ENCODE measurements at regions not wholly inside any gene's neighbourhood (a gene's known extent, or its start where the extent isn't known, plus 50 kb on each side); places are given as distances from the start of the nearest gene placed in this dataset.
"Not testable (repeated sequence)": the region's sequence is repeated elsewhere in the genome, so short reads cannot be mapped to it uniquely, and the experiment has no call there.

GRCh38 chr21:6139862-6140261, 4381.5 kb upstream of the TPTE start:
- H3K4me1 ChIP-seq (replicated peaks; ENCODE audit: insufficient read depth); intact Hi-C loops (cut with micrococcal nuclease; ENCODE audit: unreplicated experiment); H3F3A ChIP-seq (ENCODE audit: insufficient read depth, low read depth); H3K27me3 ChIP-seq (ENCODE audit: insufficient read depth, low read depth); H3K9me2 ChIP-seq (ENCODE audit: insufficient read depth); H3K4me3 ChIP-seq; CTCF ChIA-PET; DNase-seq; H3K9me3 ChIP-seq (ENCODE audit: insufficient read depth, low read depth); BruUV-seq (replicated peaks); H2AFZ ChIP-seq; POLR2A ChIA-PET (ENCODE audit: unreplicated experiment); H3K4me2 ChIP-seq; H3K36me3 ChIP-seq (ENCODE audit: low read depth); H3K79me2 ChIP-seq (ENCODE audit: low read depth); H3K27ac ChIP-seq; H4K20me1 ChIP-seq (ENCODE audit: insufficient read depth): not testable (repeated sequence)

GRCh38 chr21:6140467-6141137, 4380.8 kb upstream of the TPTE start:
- intact Hi-C loops (cut with micrococcal nuclease; ENCODE audit: unreplicated experiment); H3K9me3 ChIP-seq (ENCODE audit: insufficient read depth, low read depth); H2AFZ ChIP-seq; H3K79me2 ChIP-seq (ENCODE audit: low read depth); CTCF ChIA-PET; H4K20me1 ChIP-seq (ENCODE audit: insufficient read depth); H3F3A ChIP-seq (ENCODE audit: insufficient read depth, low read depth); H3K4me2 ChIP-seq; DNase-seq; H3K4me1 ChIP-seq (replicated peaks; ENCODE audit: insufficient read depth); H3K4me3 ChIP-seq; BruUV-seq (replicated peaks); POLR2A ChIA-PET (ENCODE audit: unreplicated experiment); H3K27me3 ChIP-seq (ENCODE audit: insufficient read depth, low read depth); H3K36me3 ChIP-seq (ENCODE audit: low read depth); H3K27ac ChIP-seq; H3K9me2 ChIP-seq (ENCODE audit: insufficient read depth): not testable (repeated sequence)

GRCh38 chr21:6141138-6141474, 4380.3 kb upstream of the TPTE start:
- H3F3A ChIP-seq (ENCODE audit: insufficient read depth, low read depth); H4K20me1 ChIP-seq (ENCODE audit: insufficient read depth); intact Hi-C loops (cut with micrococcal nuclease; ENCODE audit: unreplicated experiment); DNase-seq; H3K4me1 ChIP-seq (replicated peaks; ENCODE audit: insufficient read depth); H3K4me2 ChIP-seq; H3K9me2 ChIP-seq (ENCODE audit: insufficient read depth); H3K27ac ChIP-seq; H3K79me2 ChIP-seq (ENCODE audit: low read depth); CTCF ChIA-PET; H3K9me3 ChIP-seq (ENCODE audit: insufficient read depth, low read depth); H3K36me3 ChIP-seq (ENCODE audit: low read depth); H3K27me3 ChIP-seq (ENCODE audit: insufficient read depth, low read depth); POLR2A ChIA-PET (ENCODE audit: unreplicated experiment); H2AFZ ChIP-seq; BruUV-seq (replicated peaks); H3K4me3 ChIP-seq: not testable (repeated sequence)

DNA sequence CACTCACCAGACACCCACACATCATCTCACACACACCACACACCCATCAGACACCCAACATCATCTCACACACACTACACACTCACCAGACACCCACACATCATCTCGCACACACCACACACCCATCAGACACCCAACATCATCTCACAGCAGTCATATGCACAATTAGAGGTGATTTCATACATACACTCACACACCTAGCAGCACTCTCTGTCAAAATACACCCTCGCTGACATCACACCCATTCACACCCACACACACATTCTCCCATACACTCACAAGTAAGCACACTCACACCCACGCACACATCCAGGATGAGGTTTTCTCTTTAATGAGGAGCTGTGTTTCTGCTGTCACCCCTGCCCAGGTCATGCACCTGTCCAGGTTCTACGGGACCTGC, 4368.2 kb upstream of the TPTE start:
- H3K9me2 ChIP-seq (ENCODE audit: insufficient read depth); H3K36me3 ChIP-seq (ENCODE audit: low read depth); H4K20me1 ChIP-seq (ENCODE audit: insufficient read depth); H3K27ac ChIP-seq; H2AFZ ChIP-seq; H3K4me3 ChIP-seq; POLR2A ChIA-PET (ENCODE audit: unreplicated experiment); H3K4me1 ChIP-seq (replicated peaks; ENCODE audit: insufficient read depth); H3F3A ChIP-seq (ENCODE audit: insufficient read depth, low read depth); H3K27me3 ChIP-seq (ENCODE audit: insufficient read depth, low read depth); BruUV-seq (replicated peaks); H3K9me3 ChIP-seq (ENCODE audit: insufficient read depth, low read depth); DNase-seq; H3K79me2 ChIP-seq (ENCODE audit: low read depth); CTCF ChIA-PET; H3K4me2 ChIP-seq; intact Hi-C loops (cut with micrococcal nuclease; ENCODE audit: unreplicated experiment): not testable (repeated sequence)

GRCh38 chr21:6154524-6155320, 4366.7 kb upstream of the TPTE start:
- intact Hi-C loops (cut with micrococcal nuclease; ENCODE audit: unreplicated experiment); H3K36me3 ChIP-seq (ENCODE audit: low read depth); CTCF ChIA-PET; H3K4me3 ChIP-seq; H3F3A ChIP-seq (ENCODE audit: insufficient read depth, low read depth); H3K4me1 ChIP-seq (replicated peaks; ENCODE audit: insufficient read depth); DNase-seq; H4K20me1 ChIP-seq (ENCODE audit: insufficient read depth); H3K27me3 ChIP-seq (ENCODE audit: insufficient read depth, low read depth); H3K27ac ChIP-seq; H3K4me2 ChIP-seq; POLR2A ChIA-PET (ENCODE audit: unreplicated experiment); H3K9me3 ChIP-seq (ENCODE audit: insufficient read depth, low read depth); BruUV-seq (replicated peaks); H3K79me2 ChIP-seq (ENCODE audit: low read depth); H3K9me2 ChIP-seq (ENCODE audit: insufficient read depth); H2AFZ ChIP-seq: not testable (repeated sequence)

GRCh38 chr21:6156712-6157389, 4364.5 kb upstream of the TPTE start:
- DNase-seq; intact Hi-C loops (cut with micrococcal nuclease; ENCODE audit: unreplicated experiment); BruUV-seq (replicated peaks); H4K20me1 ChIP-seq (ENCODE audit: insufficient read depth); H3K36me3 ChIP-seq (ENCODE audit: low read depth); H3K27ac ChIP-seq; H3K4me1 ChIP-seq (replicated peaks; ENCODE audit: insufficient read depth); H3K79me2 ChIP-seq (ENCODE audit: low read depth); H3K27me3 ChIP-seq (ENCODE audit: insufficient read depth, low read depth); H3K9me2 ChIP-seq (ENCODE audit: insufficient read depth); H2AFZ ChIP-seq; H3K9me3 ChIP-seq (ENCODE audit: insufficient read depth, low read depth); H3K4me3 ChIP-seq; H3F3A ChIP-seq (ENCODE audit: insufficient read depth, low read depth); CTCF ChIA-PET; H3K4me2 ChIP-seq; POLR2A ChIA-PET (ENCODE audit: unreplicated experiment): not testable (repeated sequence)

DNA sequence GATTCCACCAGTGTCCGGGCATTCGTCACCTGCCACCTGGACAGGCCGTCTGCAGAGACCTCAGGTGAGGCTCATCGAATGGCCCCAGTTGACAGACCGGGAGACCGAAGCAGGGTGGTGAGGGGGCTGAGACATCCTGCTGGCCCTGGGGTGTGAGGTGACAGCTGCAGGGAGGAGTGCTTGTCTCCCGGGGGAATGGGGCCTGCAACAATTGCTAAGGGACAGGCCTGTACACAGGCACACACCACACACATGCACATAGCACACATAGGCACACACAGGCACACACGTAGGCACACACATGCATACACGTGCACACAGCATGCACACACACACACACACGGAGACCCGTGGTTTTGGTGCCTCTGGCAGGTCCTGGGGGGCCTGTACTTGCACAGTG, 4363.9 kb upstream of the TPTE start:
- BruUV-seq (replicated peaks); H3K4me1 ChIP-seq (replicated peaks; ENCODE audit: insufficient read depth); H3K9me3 ChIP-seq (ENCODE audit: insufficient read depth, low read depth); DNase-seq; H2AFZ ChIP-seq; H3K27me3 ChIP-seq (ENCODE audit: insufficient read depth, low read depth); POLR2A ChIA-PET (ENCODE audit: unreplicated experiment); H3K4me2 ChIP-seq; intact Hi-C loops (cut with micrococcal nuclease; ENCODE audit: unreplicated experiment); CTCF ChIA-PET; H3K9me2 ChIP-seq (ENCODE audit: insufficient read depth); H3K4me3 ChIP-seq; H3K79me2 ChIP-seq (ENCODE audit: low read depth); H3F3A ChIP-seq (ENCODE audit: insufficient read depth, low read depth); H3K27ac ChIP-seq; H4K20me1 ChIP-seq (ENCODE audit: insufficient read depth); H3K36me3 ChIP-seq (ENCODE audit: low read depth): not testable (repeated sequence)

Data from PC-9 (cell line).